ENCODE measurements at regions not wholly inside any gene's neighbourhood (a gene's known extent, or its start where the extent isn't known, plus 50 kb on each side); places are given as distances from the start of the nearest gene placed in this dataset.

- WGBS (ENCODE audit: extremely low coverage, insufficient read length, low lambda C conversion rate) = no CpG with 5 or more reads among the region's 6 CpGs
- Histone ChIP-seq H3K23me2 (ENCODE audit: insufficient read length, low read depth, low read length, poor library complexity, severe bottlenecking) (no peaks in the 10 kb centered on the region), H3K23ac (ENCODE audit: insufficient read length, low read depth, low read length) (no peak overlapping the region), H4K5ac (ENCODE audit: insufficient read length, low read depth, low read length) (no peak overlapping the region), H3K56ac (ENCODE audit: insufficient read length, low read depth, low read length) (no peak overlapping the region), H3K4me2 (ENCODE audit: insufficient read depth, insufficient read length, low read length) (no peak overlapping the region), H4K8ac (replicated peaks; ENCODE audit: insufficient read length, low read depth, low read length) (no peak overlapping the region), H3K79me2 (ENCODE audit: insufficient read depth, low read length) (no peaks in the 10 kb centered on the region), H2BK120ac (ENCODE audit: low read depth, low read length, poor library complexity, severe bottlenecking) (no peak overlapping the region), H2BK12ac (ENCODE audit: insufficient read length, low read depth, low read length) (no peak overlapping the region), H2BK20ac (ENCODE audit: low read depth, low read length, poor library complexity, severe bottlenecking) (no peak overlapping the region), H4K91ac (ENCODE audit: insufficient read length, low read depth, low read length) (no peak overlapping the region), H3K4me1 (ENCODE audit: insufficient read depth, low read length) (peaks cover 18% of the 10 kb centered on the region; the same call in 1 of the 2 replicates), H3K14ac (ENCODE audit: insufficient read depth, low read length) (no peak overlapping the region), H3K27ac (ENCODE audit: insufficient read length, low read depth, low read length) (no peak overlapping the region), H3K4ac (ENCODE audit: low read depth, low read length) (no peak overlapping the region), H3K9ac (ENCODE audit: extremely low read depth, insufficient read length, low read length) (no peak overlapping the region), H3K27me3 (ENCODE audit: insufficient read depth, low read length) (no peaks in the 10 kb centered on the region), H3K79me1 (ENCODE audit: insufficient read depth, low read depth, low read length, poor library complexity, severe bottlenecking) (no peaks in the 10 kb centered on the region), H2AFZ (ENCODE audit: low read length) (no peak overlapping the region), H2BK5ac (ENCODE audit: insufficient read length, low read length) (no peak overlapping the region), H3T11ph (ENCODE audit: low read length) (no peak overlapping the region), H4K20me1 (ENCODE audit: control insufficient read depth, insufficient read depth, insufficient read length) (no peaks in the 10 kb centered on the region), H2BK15ac (ENCODE audit: low read depth, low read length) (no peak overlapping the region), H3K18ac (ENCODE audit: insufficient read length, low read depth, low read length) (no peak overlapping the region), H2AK5ac (ENCODE audit: insufficient read length, low read length) (no peak overlapping the region), H3K9me3 (ENCODE audit: control insufficient read depth, low read depth, low read length) (no peaks in the 10 kb centered on the region)
- Mint-ChIP-seq H3K27me3 (ENCODE audit: low read depth) (no peaks in the 10 kb centered on the region; the same call in 1 of the 2 replicates), H3K27ac (no peak overlapping the region), H3K4me3 (no peak overlapping the region), H3K4me1 (peaks cover 33 to 39% of the 10 kb centered on the region in 2 experiments), H3K9me3 (no peaks in the 10 kb centered on the region), H3K36me3 (ENCODE audit: insufficient read depth in 1 of 3, low read depth in 3 of 3) (no peaks in the 10 kb centered on the region)
- no peak for TF ChIP-seq CTCF (conservative IDR thresholded peaks at IDR 0.05)
- no peak for DNase-seq
These were observed 175.7 kb downstream of the ICOS start for GRCh38 chr2:204112084-204112770.

All from H9 (cell line).